GM21529 (cell line): ENCODE measurements at regions not wholly inside any gene's neighbourhood (a gene's known extent, or its start where the extent isn't known, plus 50 kb on each side); places are given as distances from the start of the nearest gene placed in this dataset.

Experiments
- ATAC-seq: cut with Tn5 transposase; IDR thresholded peaks from one replicate; pipeline ENCODE4 v1.9.1; 2021; ENCODE audit not compliant: unreplicated experiment

DNA sequence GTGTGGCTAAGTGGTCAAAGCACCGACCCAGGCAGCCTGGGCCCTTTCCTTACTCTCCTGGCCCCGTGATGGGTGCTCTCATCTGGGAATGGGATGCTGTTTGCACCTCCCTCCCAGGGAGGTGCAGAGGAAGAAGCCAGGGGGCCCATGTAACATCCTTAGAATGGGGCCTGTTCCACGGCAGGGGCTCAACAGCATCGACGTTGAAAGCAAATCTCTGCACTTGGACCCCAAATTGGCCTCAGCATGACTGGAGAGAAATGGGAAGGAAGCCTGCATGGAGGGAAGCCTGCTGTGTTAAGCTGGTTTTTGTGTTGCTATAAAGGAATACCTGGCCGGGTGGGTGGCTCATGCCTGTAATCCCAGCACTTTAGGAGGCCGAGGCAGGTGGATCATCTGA, 1288.4 kb downstream of the TBC1D22A start:
- no peak for ATAC-seq

- ATAC-seq = no peak
Observed at GRCh38 chr22:48049116-48049515, 1286.7 kb downstream of the TBC1D22A start.

DNA sequence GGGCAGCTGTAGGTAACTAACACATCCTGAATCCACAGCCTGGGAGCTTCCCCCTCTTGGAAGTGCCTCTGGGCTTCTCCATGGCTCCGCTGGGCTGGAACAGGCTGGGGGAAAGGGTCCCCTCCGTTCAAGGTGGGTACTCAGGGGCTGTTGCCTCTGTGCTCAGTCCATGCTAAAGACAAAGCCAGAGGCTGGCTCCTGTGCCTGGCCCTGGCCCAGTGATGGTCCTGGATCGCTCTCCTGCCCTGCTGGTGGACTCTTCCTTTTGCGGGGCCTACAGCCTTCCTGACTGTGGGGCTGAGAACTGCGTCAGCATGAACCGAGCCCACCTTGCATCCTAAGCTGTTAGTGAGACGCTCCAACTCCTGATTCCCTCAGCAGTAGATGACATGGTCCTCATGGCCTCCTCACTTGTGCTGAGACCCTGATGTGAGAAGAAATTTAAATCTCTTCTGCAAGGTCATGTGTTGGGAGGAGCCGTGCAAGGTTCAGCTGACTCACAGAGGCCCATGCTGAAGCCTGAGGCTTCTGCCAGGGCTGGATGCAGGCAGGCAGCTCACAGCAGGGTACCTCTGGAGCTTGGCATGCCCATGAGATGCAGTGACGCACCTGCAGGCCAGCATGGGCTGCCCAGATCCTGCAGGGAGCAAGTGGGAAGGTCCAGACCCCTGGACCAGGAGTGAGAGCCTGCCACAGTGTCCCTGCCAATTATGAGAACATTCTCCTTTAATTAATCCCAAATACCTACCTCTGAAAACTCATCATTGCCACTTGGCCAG, 1285.5 kb downstream of the TBC1D22A start:
- no peak for ATAC-seq

DNA sequence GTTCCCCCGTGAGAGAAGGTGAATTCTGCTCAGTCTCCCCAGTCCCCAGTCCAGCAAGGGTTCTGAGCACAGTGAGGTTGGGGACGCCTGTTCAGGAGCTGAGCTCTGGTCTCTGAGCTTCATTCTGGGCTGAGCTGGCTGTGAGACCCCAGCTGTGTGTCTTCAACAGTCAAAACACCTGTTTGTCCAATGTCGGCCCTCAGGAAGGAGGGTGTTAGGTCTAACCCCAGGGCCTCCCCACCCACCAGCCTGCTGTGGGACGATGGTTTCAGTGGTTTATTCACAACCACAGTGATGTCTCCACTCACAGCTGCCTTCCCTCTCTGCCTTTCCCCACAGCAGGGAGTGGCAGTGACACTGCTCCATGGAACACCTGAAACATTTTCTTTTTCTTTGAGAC, 1282.9 kb downstream of the TBC1D22A start:
- peak; percentile 85 for ATAC-seq

DNA sequence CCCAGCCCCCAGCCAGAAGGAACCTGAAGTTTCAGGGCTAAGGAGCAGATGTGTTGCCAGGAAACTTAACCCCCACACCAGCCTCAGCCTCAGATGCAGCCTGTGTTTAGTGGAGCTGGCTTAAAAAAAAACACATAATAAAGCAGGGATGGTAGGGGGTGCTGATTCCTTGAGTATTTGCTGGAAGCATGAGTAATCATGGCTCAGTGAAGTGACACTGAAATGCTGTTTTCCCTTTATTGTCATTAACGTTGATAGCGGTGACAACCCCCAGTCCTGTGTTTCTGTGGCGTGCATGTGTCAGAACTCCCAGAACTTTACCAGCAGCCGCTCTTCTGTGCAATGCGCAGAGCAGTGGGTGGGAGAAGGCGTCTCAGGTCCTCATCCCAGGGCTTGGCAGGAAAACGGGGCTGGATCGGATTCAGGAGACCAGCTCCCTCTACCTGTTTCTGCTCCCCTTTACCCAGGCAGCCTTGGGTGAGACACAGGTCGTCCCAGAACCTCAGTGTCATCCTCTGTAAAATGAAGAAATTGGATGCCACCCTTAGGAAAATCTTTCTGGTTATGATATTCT, 1282.1 kb downstream of the TBC1D22A start:
- ATAC-seq = no peak

DNA sequence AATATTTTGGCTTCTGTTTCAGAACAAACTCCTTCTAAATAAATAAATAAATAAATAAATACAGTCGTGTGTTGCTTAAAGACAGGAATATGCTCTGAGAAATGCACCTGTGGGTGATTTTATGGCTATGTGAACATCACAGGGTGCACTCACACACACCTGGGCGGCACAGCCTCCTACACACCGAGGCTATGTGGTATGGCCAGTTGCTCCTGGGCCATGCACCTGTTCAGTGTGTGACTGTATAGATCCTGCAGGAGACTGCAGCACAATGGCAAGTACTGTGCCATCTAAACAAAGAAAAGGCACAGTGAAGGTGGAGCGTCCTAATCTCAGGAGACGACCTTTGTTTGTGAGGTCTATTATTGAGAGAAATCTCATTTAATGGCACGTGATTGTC, 1281.1 kb downstream of the TBC1D22A start:
- no peak for ATAC-seq

DNA sequence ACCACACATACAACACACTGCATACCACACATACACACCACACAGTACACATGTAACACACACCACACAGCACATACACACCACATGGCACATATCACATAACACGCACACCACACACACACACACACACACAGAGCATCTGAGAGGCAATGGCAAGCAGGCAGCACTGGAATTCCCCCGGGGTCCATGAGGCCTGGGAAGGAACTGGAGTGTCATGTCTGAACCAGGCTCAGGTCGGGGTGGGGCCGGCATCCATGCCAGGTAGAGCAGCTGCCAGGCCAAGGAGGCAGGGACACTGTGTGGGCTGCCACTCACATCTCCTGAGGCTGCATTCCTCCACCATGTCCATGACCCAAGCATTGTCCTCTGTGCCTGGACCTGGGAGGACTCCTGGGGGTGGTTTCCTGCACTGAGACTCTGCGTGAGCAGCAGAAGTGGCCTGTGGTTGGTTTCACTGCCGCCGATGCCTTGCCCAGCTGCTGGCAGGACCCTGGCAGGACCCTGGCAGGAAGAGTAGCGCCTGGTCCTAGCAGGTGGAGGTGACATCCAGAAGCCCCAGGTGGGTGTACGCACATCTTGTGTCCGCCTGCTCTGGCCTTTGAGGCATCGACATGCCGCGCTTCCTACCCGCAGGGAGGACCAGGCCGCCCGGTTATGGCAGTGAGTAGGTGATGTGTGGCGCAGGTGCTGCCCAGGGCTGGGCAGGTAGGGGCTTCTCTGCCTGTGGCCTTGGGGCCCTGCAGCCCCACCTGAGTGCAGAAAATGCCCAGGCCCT, 1280.4 kb downstream of the TBC1D22A start:
- no peak for ATAC-seq

GRCh38 chr22:48039326-48039725, 1276.9 kb downstream of the TBC1D22A start:
- no peak for ATAC-seq

- ATAC-seq = no peak
Observed at GRCh38 chr22:48037618-48038017, 1275.2 kb downstream of the TBC1D22A start.

DNA sequence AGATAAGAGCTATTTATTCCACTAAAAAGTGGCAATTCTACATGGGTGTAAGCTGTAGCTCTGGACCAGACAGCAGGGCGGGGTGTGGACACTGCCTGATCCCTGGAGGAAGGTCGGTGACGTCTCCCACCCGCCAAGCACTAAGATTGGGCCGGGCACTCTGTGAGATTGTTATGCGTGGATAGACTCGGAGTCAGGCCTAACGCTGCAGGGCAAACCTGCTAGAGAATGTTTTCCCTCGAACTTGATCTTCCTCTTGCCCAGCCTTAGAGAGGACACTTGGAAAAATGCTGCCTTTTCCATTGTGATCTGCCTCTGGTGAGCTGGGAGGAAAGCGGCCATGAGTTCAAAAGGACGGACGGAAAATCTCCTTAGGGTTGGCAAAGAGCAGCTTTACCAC, 1273.4 kb downstream of the TBC1D22A start:
- ATAC-seq = no peak

DNA sequence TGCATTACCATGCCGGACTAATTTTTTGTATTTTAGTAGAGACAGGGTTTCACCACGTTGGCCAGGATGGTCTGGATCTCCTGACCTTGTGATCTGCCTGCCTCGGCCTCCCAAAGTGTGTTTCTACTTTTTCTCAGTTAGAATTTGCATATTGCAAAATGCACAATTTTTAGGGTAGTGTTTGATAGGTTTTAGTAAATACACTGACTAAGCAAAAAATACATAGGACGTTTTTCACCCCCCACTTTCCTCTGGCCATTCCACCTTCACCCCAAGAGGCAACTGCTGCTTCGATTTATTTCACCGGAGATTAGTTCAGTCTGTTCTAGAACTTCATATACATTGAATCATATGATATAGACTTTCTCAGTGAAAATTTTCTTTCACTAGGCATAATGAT, 1269.1 kb downstream of the TBC1D22A start:
- ATAC-seq = no peak

DNA sequence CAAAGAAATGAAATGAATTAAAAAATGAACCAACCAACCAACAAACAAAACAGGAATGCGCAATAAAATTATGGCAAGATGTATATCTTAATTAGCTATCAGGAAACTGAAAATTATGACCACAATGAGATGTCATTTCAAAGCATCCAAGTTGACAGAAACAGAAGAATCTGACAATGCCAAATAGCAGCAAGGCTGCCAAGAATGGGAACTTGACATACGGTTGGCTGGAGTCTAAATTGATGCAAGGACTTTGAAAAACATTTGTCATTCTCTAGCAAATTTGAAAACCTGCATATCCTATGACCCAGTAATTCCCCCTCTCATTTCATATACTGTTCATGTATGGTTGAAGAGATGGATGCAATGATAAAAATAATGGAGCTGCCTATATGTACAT, 1262.6 kb downstream of the TBC1D22A start:
- ATAC-seq = no peak

DNA sequence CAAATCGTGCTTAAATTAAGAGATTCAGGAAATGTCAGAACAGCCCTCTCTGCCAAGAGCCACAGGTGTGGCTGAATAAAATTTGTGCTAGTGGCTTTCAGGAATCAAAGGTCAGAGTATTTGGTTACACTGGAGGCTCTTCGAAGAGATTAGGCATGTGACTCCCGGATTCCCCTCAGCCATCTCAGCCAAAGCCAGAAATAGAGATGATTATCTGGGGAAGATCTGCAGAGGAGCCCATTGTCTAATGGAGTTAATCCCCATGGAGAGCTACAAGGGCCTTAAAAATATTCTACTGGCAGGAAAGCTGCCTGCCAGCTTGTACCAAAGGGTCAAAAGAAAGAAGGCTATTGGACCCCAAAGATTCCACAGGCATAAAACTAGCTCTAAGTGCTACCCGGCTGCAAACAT, 1259.5 kb downstream of the TBC1D22A start:
- no peak for ATAC-seq

- no peak for ATAC-seq
Observed at GRCh38 chr22:48018346-48018745, 1255.9 kb downstream of the TBC1D22A start.

GRCh38 chr22:48015701-48016100, 1253.3 kb downstream of the TBC1D22A start:
- no peak for ATAC-seq

- no peak for ATAC-seq
Observed at GRCh38 chr22:48004936-48005335, 1242.5 kb downstream of the TBC1D22A start.

GRCh38 chr22:48004038-48004437, 1241.6 kb downstream of the TBC1D22A start:
- ATAC-seq = no peak

DNA sequence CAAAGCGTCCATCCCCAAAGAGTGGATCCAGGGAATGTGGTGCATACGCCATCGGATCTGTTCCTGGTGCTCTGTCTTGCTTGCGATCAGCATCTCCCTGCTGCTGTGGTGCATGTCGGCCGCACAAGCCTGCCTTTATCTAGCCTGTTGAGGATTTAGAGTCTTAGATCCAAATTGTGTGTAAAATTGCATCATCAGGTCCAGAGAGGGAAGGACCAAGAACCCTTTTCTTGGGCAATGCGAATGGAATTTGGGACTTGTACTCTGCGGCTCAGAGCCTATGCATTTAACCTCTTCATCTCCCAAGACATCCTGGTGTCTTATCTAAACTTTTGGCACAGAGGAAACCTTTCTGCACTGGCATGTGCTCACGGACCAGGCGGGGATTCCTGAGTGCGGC, 1238.7 kb downstream of the TBC1D22A start:
- no peak for ATAC-seq

- no peak for ATAC-seq
Observed at GRCh38 chr22:47997612-47998011, 1235.2 kb downstream of the TBC1D22A start.

DNA sequence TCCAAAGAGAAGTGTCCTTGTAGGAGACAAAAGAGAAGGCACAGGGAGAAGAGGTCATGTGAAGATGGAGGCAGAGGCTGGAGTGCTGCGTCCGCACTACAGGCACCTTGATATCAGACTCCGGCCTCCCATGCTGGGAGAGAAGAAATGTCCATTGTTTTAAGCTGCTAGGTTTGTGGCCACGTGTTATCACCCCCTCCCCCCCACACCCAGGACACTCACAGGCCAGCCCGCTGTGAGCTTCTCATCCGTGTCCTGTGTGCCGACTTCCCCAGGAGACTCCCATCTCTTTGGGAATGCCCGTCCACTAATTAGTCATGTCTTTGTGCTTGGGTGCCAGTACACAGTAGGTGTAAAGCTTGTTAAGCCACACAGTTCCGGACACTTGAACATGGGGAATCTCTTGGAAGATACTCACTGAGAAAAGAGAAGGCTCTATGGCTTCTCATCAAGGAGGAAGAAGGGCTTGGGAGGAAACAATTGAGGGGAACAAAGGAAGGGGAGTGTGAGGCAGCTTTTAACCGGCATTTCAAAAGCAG, 1234.7 kb downstream of the TBC1D22A start:
- ATAC-seq = no peak

- no peak for ATAC-seq
Observed at GRCh38 chr22:47996446-47996857, 1234.0 kb downstream of the TBC1D22A start.

- ATAC-seq = no peak
Observed at GRCh38 chr22:47995718-47996117, 1233.3 kb downstream of the TBC1D22A start.
